ENCODE measurements at regions not wholly inside any gene's neighbourhood (a gene's known extent, or its start where the extent isn't known, plus 50 kb on each side); places are given as distances from the start of the nearest gene placed in this dataset.

DNA sequence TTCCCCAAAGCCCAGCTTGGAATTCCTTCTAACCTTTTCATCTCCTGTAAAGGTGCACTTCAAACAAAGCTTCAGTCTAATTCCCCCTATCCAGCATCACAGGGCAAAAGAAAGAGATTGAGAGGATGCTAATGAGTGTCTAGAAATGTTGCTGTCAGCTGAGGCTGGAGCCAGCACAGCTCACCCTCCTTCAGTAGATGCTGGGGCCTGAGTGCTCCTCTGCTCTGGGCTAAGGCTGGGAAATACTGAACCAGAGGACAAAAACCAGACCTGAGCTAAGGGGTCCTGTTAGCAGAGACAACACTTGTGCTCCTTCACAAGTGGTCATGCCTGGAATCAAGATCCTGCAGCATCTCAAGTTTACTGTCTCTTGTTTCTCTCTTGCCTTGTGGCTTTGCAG lies 85.0 kb downstream of the CHD9NB start:
- TF ChIP-seq POLR2A (IDR thresholded peaks at IDR 0.05) (no peak), EP300 (IDR thresholded peaks at IDR 0.05; ENCODE audit: low read depth) (no peak), POLR2AphosphoS5 (IDR thresholded peaks at IDR 0.05) (no peak)
- TF ChIP-seq, protein P1, sequence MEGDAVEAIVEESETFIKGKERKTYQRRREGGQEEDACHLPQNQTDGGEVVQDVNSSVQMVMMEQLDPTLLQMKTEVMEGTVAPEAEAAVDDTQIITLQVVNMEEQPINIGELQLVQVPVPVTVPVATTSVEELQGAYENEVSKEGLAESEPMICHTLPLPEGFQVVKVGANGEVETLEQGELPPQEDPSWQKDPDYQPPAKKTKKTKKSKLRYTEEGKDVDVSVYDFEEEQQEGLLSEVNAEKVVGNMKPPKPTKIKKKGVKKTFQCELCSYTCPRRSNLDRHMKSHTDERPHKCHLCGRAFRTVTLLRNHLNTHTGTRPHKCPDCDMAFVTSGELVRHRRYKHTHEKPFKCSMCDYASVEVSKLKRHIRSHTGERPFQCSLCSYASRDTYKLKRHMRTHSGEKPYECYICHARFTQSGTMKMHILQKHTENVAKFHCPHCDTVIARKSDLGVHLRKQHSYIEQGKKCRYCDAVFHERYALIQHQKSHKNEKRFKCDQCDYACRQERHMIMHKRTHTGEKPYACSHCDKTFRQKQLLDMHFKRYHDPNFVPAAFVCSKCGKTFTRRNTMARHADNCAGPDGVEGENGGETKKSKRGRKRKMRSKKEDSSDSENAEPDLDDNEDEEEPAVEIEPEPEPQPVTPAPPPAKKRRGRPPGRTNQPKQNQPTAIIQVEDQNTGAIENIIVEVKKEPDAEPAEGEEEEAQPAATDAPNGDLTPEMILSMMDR (IDR thresholded peaks at IDR 0.05), result no peak

All from transverse colon (tissue), 4 donors.